Fibroblast of mammary gland (primary cell): ENCODE measurements at regions not wholly inside any gene's neighbourhood (a gene's known extent, or its start where the extent isn't known, plus 50 kb on each side); places are given as distances from the start of the nearest gene placed in this dataset.
A peak's percentile ranks its signal among the peaks of the same experiment; 100 is the strongest.

Experiments used
- DNase-seq: peaks from one replicate; pipeline ENCODE4 v3.0.0-alpha.2; 2010; ENCODE audit warnings: low read depth
- H3K4me3 ChIP-seq: 2 replicates; pipeline ENCODE4 v1.5.1; 2011; ENCODE audit warnings: low read depth, mild to moderate bottlenecking, low read length, moderate library complexity; ENCODE audit not compliant: control insufficient read depth
- CTCF ChIP-seq: conservative IDR thresholded peaks from 2 replicates; pipeline ENCODE4 v1.5.1; 2011; ENCODE audit warnings: low read depth, low read length, inconsistent platforms; ENCODE audit not compliant: control insufficient read depth, insufficient read depth

- H3K4me3 ChIP-seq: no peak overlapping the region
- peak; percentile 89 for DNase-seq
- TF ChIP-seq CTCF: no peak
These were observed 221.9 kb downstream of the TSHZ3 start for GRCh38 chr19:31127134-31127967.

DNA sequence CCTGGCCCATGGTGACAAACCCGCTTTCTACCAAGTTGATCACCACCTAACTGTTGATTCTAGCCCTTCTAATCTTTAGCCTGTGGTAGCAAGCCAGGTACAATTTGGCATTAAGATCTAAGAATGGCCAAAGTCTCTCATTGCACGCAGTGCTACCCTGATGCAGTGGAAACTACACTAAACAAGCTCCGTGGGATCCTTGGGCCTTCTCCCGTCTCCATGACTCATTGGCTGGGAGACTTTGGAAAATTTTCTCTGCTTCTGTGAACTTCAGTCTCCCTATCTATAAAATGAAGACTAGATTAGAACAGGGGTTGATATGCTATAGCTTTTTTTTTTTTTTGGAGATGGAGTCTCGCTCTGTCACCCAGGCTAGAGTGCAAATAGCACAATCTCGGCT lies 223.0 kb downstream of the TSHZ3 start:
- no peak for TF ChIP-seq CTCF
- DNase-seq: no peak

DNA sequence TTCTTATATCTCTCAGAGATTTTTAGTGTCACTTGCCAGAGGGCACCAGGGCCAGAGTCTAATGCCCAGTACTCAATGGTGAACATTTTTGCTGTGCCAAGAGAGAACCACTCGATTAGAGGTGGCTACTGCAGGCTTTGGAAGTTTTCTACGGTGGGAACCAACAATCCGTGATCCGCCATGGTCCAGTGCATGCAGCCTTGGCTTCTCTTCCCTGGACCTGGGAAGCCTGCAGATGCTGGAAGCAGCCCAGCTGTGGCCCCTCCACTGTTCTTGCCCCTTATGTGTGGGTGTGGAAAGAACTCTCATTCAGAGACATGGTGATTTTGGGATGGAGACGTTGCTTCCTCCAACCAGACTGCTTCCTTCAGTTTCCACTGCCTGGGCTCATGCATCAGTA lies 224.2 kb downstream of the TSHZ3 start:
- no peak for DNase-seq
- no peak for TF ChIP-seq CTCF
- no peak overlapping the region for H3K4me3 ChIP-seq

More for the DNA sequence above, 223.0 kb downstream of the TSHZ3 start:
- no peak overlapping the region for H3K4me3 ChIP-seq

DNA sequence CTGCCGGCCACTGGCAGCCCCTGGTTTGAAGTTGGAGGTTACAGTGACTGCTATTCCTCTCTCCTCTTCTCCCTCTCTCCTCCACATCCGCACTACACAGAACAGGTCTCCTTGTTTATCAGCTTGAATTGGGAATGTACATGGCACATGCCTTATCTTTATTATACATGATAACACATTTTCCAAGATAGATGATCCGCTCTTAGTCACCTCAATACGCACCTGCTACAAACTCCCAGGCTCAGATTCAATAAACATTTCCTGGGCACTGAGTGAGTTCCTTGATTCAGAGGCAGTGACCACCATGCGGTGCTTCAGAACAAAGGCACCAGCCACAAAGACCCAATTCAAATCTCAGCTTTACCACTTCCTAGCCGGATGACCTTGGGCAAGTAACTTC lies 227.7 kb downstream of the TSHZ3 start:
- DNase-seq: no peak
- TF ChIP-seq CTCF: no peak
- no peak overlapping the region for H3K4me3 ChIP-seq

GRCh38 chr19:31120952-31121351 lies 228.3 kb downstream of the TSHZ3 start:
- no peak for TF ChIP-seq CTCF
- DNase-seq: no peak
- H3K4me3 ChIP-seq: no peak overlapping the region

GRCh38 chr19:31119951-31120690 lies 229.1 kb downstream of the TSHZ3 start:
- no peak overlapping the region for H3K4me3 ChIP-seq
- DNase-seq: no peak
- no peak for TF ChIP-seq CTCF
